ENCODE measurements at regions not wholly inside any gene's neighbourhood (a gene's known extent, or its start where the extent isn't known, plus 50 kb on each side); places are given as distances from the start of the nearest gene placed in this dataset.

GRCh38 chr2:12071318-12071717, 324.9 kb downstream of the LPIN1 start:
- ChIA-PET POLR2A (no interaction called here), CTCF (no interaction called here)
- Histone ChIP-seq H3K4me1 (no peaks in the 10 kb centered on the region), H3K4me2 (no peak overlapping the region), H3K9me3 (no peaks in the 10 kb centered on the region), H3K27ac (no peak overlapping the region), H3K4me3 (no peak overlapping the region)
- TF ChIP-seq BHLHE40 (IDR thresholded peaks at IDR 0.05; ENCODE audit: low read depth, low read length) = no peak
- no peak for TF ChIP-seq RFX5 (IDR thresholded peaks at IDR 0.05)
- TF ChIP-seq ZC3H11A (IDR thresholded peaks at IDR 0.05) = no peak
- TF ChIP-seq EHF (CRISPR knock-in tag; IDR thresholded peaks at IDR 0.05) = no peak
- TF ChIP-seq ESRRA (IDR thresholded peaks at IDR 0.05; ENCODE audit: borderline replicate concordance, low read length) = no peak
- TF ChIP-seq RARB (CRISPR knock-in tag; IDR thresholded peaks at IDR 0.05) = no peak
- TF ChIP-seq RAD21 (conservative IDR thresholded peaks at IDR 0.05 in 1 of 2, IDR thresholded peaks at IDR 0.05 in 1 of 2) = no peak
- no peak for TF ChIP-seq HDAC2 (IDR thresholded peaks at IDR 0.05)
- TF ChIP-seq MAZ (IDR thresholded peaks at IDR 0.05; ENCODE audit: borderline replicate concordance, low read depth, low read length) = no peak
- TF ChIP-seq MAFK (IDR thresholded peaks at IDR 0.05; ENCODE audit: partially characterized antibody) = no peak
- TF ChIP-seq GATA3 (IDR thresholded peaks at IDR 0.05; ENCODE audit: borderline replicate concordance) = no peak
- TF ChIP-seq, protein P1, sequence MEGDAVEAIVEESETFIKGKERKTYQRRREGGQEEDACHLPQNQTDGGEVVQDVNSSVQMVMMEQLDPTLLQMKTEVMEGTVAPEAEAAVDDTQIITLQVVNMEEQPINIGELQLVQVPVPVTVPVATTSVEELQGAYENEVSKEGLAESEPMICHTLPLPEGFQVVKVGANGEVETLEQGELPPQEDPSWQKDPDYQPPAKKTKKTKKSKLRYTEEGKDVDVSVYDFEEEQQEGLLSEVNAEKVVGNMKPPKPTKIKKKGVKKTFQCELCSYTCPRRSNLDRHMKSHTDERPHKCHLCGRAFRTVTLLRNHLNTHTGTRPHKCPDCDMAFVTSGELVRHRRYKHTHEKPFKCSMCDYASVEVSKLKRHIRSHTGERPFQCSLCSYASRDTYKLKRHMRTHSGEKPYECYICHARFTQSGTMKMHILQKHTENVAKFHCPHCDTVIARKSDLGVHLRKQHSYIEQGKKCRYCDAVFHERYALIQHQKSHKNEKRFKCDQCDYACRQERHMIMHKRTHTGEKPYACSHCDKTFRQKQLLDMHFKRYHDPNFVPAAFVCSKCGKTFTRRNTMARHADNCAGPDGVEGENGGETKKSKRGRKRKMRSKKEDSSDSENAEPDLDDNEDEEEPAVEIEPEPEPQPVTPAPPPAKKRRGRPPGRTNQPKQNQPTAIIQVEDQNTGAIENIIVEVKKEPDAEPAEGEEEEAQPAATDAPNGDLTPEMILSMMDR (IDR thresholded peaks at IDR 0.05) = no peak
- no peak for TF ChIP-seq EHMT2 (IDR thresholded peaks at IDR 0.05; ENCODE audit: low read depth)
- TF ChIP-seq SREBF2 (IDR thresholded peaks at IDR 0.05) = no peak
- TF ChIP-seq MYC (IDR thresholded peaks at IDR 0.05; ENCODE audit: borderline replicate concordance, low read length) = no peak
- no peak for TF ChIP-seq CHD2 (IDR thresholded peaks at IDR 0.05; ENCODE audit: low read length, partially characterized antibody)
- TF ChIP-seq TP53 (CRISPR knock-in tag; IDR thresholded peaks at IDR 0.05) = no peak
- TF ChIP-seq HOXB13 (CRISPR knock-in tag; IDR thresholded peaks at IDR 0.05; ENCODE audit: low read depth) = no peak
- ATAC-seq (no peak), DNase-seq (ENCODE audit: low read depth in 1 of 2, low spot score in 1 of 2) (no peak), FAIRE-seq (no peak)

DNA sequence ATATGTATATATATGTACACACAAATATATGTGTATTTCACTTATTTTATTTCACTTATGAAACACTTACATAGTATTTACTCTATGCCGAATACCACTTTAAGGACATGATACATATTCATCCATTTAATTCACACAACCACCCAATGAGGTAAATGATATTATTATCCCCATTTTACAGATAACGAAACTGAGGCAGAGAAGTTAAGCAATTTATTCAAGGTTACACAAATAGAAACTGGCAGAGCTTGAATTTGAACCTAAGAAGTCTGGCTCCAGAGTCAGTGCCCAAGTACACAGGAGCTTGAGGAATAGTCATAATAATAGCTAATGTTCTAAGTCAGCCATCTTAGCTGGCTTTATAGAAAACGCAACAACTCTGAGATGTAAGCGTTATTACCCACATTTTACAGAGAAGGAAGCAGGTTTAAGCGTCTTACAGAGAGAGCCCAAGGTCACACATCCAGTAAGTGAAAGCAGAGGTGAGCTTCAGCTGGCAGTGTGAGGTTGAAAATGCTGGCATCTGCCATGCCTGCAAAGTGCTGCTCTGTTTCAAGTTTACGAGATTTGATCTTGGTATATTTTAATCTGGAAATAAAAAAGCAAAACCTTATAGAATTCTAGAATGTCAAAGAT, 326.9 kb downstream of the LPIN1 start:
- H3K4me1 ChIP-seq = no peaks in the 10 kb centered on the region
- 26% methylated on average over 6 of the region's 6 CpGs for WGBS (ENCODE audit: missing lambda C conversion rate)
- no peak for DNase-seq (ENCODE audit: low read depth in 1 of 2, low spot score in 1 of 2)
- no peak for FAIRE-seq
- TF ChIP-seq, protein P2, sequence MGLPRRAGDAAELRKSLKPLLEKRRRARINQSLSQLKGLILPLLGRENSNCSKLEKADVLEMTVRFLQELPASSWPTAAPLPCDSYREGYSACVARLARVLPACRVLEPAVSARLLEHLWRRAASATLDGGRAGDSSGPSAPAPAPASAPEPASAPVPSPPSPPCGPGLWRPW (IDR thresholded peaks at IDR 0.05) = no peak
- no peak for TF ChIP-seq NPAS2 (CRISPR knock-in tag; IDR thresholded peaks at IDR 0.05; ENCODE audit: borderline replicate concordance)
- H3K4me2 ChIP-seq = no peak overlapping the region
- ATAC-seq = no peak
- no peaks in the 10 kb centered on the region for H3K9me3 ChIP-seq
- POLR2A ChIA-PET = no interaction called here
- no peak overlapping the region for H3K27ac ChIP-seq
- H3K4me3 ChIP-seq = no peak overlapping the region
- CTCF ChIA-PET = interaction anchor here (1.5 kb wide), 1 partner anchor 34 kb away, joined by 4 read pairs; no protein-coding TSS in a partner anchor

DNA sequence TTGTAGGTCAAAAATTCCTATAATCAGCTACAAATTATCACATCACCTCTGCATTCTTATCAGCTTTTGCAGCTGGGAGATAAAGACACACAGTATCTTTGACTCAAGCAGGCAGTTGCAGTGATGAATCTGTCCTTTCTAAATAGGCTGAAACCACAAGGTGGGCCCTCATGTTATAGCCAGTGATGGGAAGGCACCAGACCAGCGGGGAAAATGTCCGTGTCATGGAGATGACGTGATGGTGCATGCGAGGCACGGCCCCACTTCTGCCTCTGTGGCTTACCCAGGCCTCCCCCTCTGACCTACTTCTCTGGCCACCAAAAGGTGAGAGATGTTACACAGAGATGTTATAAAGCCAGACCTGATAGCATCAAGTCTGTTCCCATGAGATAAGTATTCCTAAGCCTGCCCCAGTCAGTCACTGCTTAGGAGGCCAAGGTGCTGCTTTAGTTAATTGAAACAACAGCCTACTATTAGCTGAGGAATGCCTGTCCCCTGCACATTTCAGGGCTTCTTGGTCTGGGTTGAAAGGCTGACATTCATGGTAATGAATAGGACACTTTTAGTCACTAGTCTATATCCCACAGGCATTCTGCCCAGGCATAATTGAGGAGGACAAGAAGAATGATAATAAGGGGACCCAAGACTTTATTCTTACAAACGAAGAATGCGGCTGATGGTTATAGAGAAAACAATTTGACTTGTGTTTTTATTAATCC, 327.9 kb downstream of the LPIN1 start:
- 53% methylated on average over 7 of the region's 7 CpGs for WGBS (ENCODE audit: missing lambda C conversion rate)
- no peak for FAIRE-seq
- Histone ChIP-seq H3K4me1 (no peaks in the 10 kb centered on the region), H3K4me3 (no peak overlapping the region), H3K4me2 (no peak overlapping the region), H3K27ac (no peak overlapping the region), H3K9me3 (no peaks in the 10 kb centered on the region)
- DNase-seq (ENCODE audit: low read depth in 1 of 2, low spot score in 1 of 2) = no peak
- ChIA-PET POLR2A (no interaction called here), CTCF (interaction anchor here (1.5 kb wide), 1 partner anchor 33 kb away, joined by 4 read pairs; no protein-coding TSS in a partner anchor)
- ATAC-seq = no peak
- TF ChIP-seq TP53 (CRISPR knock-in tag; IDR thresholded peaks at IDR 0.05) = no peak
- TF ChIP-seq EHF (CRISPR knock-in tag; IDR thresholded peaks at IDR 0.05) = no peak
- TF ChIP-seq, protein P3, sequence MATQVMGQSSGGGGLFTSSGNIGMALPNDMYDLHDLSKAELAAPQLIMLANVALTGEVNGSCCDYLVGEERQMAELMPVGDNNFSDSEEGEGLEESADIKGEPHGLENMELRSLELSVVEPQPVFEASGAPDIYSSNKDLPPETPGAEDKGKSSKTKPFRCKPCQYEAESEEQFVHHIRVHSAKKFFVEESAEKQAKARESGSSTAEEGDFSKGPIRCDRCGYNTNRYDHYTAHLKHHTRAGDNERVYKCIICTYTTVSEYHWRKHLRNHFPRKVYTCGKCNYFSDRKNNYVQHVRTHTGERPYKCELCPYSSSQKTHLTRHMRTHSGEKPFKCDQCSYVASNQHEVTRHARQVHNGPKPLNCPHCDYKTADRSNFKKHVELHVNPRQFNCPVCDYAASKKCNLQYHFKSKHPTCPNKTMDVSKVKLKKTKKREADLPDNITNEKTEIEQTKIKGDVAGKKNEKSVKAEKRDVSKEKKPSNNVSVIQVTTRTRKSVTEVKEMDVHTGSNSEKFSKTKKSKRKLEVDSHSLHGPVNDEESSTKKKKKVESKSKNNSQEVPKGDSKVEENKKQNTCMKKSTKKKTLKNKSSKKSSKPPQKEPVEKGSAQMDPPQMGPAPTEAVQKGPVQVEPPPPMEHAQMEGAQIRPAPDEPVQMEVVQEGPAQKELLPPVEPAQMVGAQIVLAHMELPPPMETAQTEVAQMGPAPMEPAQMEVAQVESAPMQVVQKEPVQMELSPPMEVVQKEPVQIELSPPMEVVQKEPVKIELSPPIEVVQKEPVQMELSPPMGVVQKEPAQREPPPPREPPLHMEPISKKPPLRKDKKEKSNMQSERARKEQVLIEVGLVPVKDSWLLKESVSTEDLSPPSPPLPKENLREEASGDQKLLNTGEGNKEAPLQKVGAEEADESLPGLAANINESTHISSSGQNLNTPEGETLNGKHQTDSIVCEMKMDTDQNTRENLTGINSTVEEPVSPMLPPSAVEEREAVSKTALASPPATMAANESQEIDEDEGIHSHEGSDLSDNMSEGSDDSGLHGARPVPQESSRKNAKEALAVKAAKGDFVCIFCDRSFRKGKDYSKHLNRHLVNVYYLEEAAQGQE (IDR thresholded peaks at IDR 0.05) = no peak
- TF ChIP-seq PBX3 (IDR thresholded peaks at IDR 0.05) = no peak
- no peak for TF ChIP-seq FOSL2 (IDR thresholded peaks at IDR 0.05)
- TF ChIP-seq FOSL2 (CRISPR knock-in tag; IDR thresholded peaks at IDR 0.05) = no peak
- TF ChIP-seq EP300 (IDR thresholded peaks at IDR 0.05) = no peak
- TF ChIP-seq POLR2AphosphoS2 (conservative IDR thresholded peaks at IDR 0.05; ENCODE audit: low read length) = no peak
- TF ChIP-seq MAFK (IDR thresholded peaks at IDR 0.05; ENCODE audit: partially characterized antibody) = no peak
- no peak for TF ChIP-seq USF2 (IDR thresholded peaks at IDR 0.05)

Data from A549 (cell line).